ENCODE measurements at regions not wholly inside any gene's neighbourhood (a gene's known extent, or its start where the extent isn't known, plus 50 kb on each side); places are given as distances from the start of the nearest gene placed in this dataset.
"Not testable (repeated sequence)": the region's sequence is repeated elsewhere in the genome, so short reads cannot be mapped to it uniquely, and the experiment has no call there.

GRCh38 chr16:25566183-25566582 lies 125.6 kb upstream of the HS3ST4 start:
- Histone ChIP-seq H3K4me2 (ENCODE audit: low read length) (no peak overlapping the region), H2AFZ (ENCODE audit: low read depth, low read length) (no peak overlapping the region), H3K4me1 (ENCODE audit: insufficient read depth, low read length) (no peaks in the 10 kb centered on the region), H3K36me3 (ENCODE audit: insufficient read depth, low read length) (no peaks in the 10 kb centered on the region), H3K27ac (ENCODE audit: low read depth, low read length) (no peak overlapping the region), H4K20me1 (ENCODE audit: insufficient read depth, low read length) (no peaks in the 10 kb centered on the region), H3K9me3 (ENCODE audit: insufficient read depth, low read depth, low read length) (peaks cover 3% of the 10 kb centered on the region), H3K79me2 (ENCODE audit: insufficient read depth, low read length) (no peaks in the 10 kb centered on the region), H3K4me3 (ENCODE audit: insufficient read depth, low read depth, low read length) (no peak overlapping the region), H3K27me3 (ENCODE audit: insufficient read depth, low read length) (no peaks in the 10 kb centered on the region), H3K9ac (ENCODE audit: low read length) (no peak overlapping the region)
- no peak for FAIRE-seq
- DNase-seq (ENCODE audit: low read depth) = no peak
- H3K36me3 Mint-ChIP-seq (ENCODE audit: low read depth, unreplicated experiment) = no peaks in the 10 kb centered on the region
- TF ChIP-seq EZH2 (IDR thresholded peaks at IDR 0.05; ENCODE audit: insufficient read depth, low read length) = no peak
- TF ChIP-seq CTCF (IDR thresholded peaks at IDR 0.05; ENCODE audit: insufficient read depth, low read depth, low read length) = no peak
- H3K4me1 Mint-ChIP-seq (ENCODE audit: low read depth, unreplicated experiment) = no peaks in the 10 kb centered on the region
- H3K9me3 Mint-ChIP-seq (ENCODE audit: unreplicated experiment) = peaks cover 9% of the 10 kb centered on the region
- no peaks in the 10 kb centered on the region for H3K27me3 Mint-ChIP-seq (ENCODE audit: low read depth, unreplicated experiment)
- no peak overlapping the region for H3K27ac Mint-ChIP-seq (ENCODE audit: unreplicated experiment)
- H3K4me3 Mint-ChIP-seq (ENCODE audit: unreplicated experiment) = no peak overlapping the region

- Mint-ChIP-seq H3K4me3 (ENCODE audit: unreplicated experiment) (no peak overlapping the region), H3K27ac (ENCODE audit: unreplicated experiment) (no peak overlapping the region), H3K27me3 (ENCODE audit: low read depth, unreplicated experiment) (no peaks in the 10 kb centered on the region), H3K9me3 (ENCODE audit: unreplicated experiment) (peaks cover 10% of the 10 kb centered on the region), H3K4me1 (ENCODE audit: low read depth, unreplicated experiment) (no peaks in the 10 kb centered on the region), H3K36me3 (ENCODE audit: low read depth, unreplicated experiment) (no peaks in the 10 kb centered on the region)
- no peak overlapping the region for H3K27ac ChIP-seq (ENCODE audit: low read depth, low read length)
- DNase-seq (ENCODE audit: low read depth) = no peak
- no peak overlapping the region for H2AFZ ChIP-seq (ENCODE audit: low read depth, low read length)
- H3K9ac ChIP-seq (ENCODE audit: low read length) = no peak overlapping the region
- no peak overlapping the region for H3K4me3 ChIP-seq (ENCODE audit: insufficient read depth, low read depth, low read length)
- no peak for TF ChIP-seq CTCF (IDR thresholded peaks at IDR 0.05; ENCODE audit: insufficient read depth, low read depth, low read length)
- no peak overlapping the region for H3K4me2 ChIP-seq (ENCODE audit: low read length)
- no peaks in the 10 kb centered on the region for H4K20me1 ChIP-seq (ENCODE audit: insufficient read depth, low read length)
- H3K36me3 ChIP-seq (ENCODE audit: insufficient read depth, low read length) = no peaks in the 10 kb centered on the region
- no peaks in the 10 kb centered on the region for H3K9me3 ChIP-seq (ENCODE audit: insufficient read depth, low read depth, low read length)
- no peaks in the 10 kb centered on the region for H3K27me3 ChIP-seq (ENCODE audit: insufficient read depth, low read length)
- H3K79me2 ChIP-seq (ENCODE audit: insufficient read depth, low read length) = no peaks in the 10 kb centered on the region
- no peak for FAIRE-seq
- no peaks in the 10 kb centered on the region for H3K4me1 ChIP-seq (ENCODE audit: insufficient read depth, low read length)
Measured at GRCh38 chr16:25563700-25564099, 128.1 kb upstream of the HS3ST4 start.

- H3K27ac Mint-ChIP-seq (ENCODE audit: unreplicated experiment); H3K27me3 Mint-ChIP-seq (ENCODE audit: low read depth, unreplicated experiment); DNase-seq (ENCODE audit: low read depth); H3K36me3 Mint-ChIP-seq (ENCODE audit: low read depth, unreplicated experiment); H3K79me2 ChIP-seq (ENCODE audit: insufficient read depth, low read length); H3K4me1 Mint-ChIP-seq (ENCODE audit: low read depth, unreplicated experiment); H3K4me2 ChIP-seq (ENCODE audit: low read length); FAIRE-seq; H3K9me3 ChIP-seq (ENCODE audit: insufficient read depth, low read depth, low read length); H3K36me3 ChIP-seq (ENCODE audit: insufficient read depth, low read length); H3K4me3 ChIP-seq (ENCODE audit: insufficient read depth, low read depth, low read length); H3K27ac ChIP-seq (ENCODE audit: low read depth, low read length); H4K20me1 ChIP-seq (ENCODE audit: insufficient read depth, low read length); H3K4me1 ChIP-seq (ENCODE audit: insufficient read depth, low read length); H3K9ac ChIP-seq (ENCODE audit: low read length); H3K4me3 Mint-ChIP-seq (ENCODE audit: unreplicated experiment); H2AFZ ChIP-seq (ENCODE audit: low read depth, low read length); H3K27me3 ChIP-seq (ENCODE audit: insufficient read depth, low read length): not testable (repeated sequence)
- H3K9me3 Mint-ChIP-seq (ENCODE audit: unreplicated experiment) = peaks cover 11% of the 10 kb centered on the region
Measured at GRCh38 chr16:25561723-25562122, 130.0 kb upstream of the HS3ST4 start.

- H4K20me1 ChIP-seq (ENCODE audit: insufficient read depth, low read length); H3K9ac ChIP-seq (ENCODE audit: low read length); H3K27me3 Mint-ChIP-seq (ENCODE audit: low read depth, unreplicated experiment); H3K4me2 ChIP-seq (ENCODE audit: low read length); H3K4me1 ChIP-seq (ENCODE audit: insufficient read depth, low read length); H3K27ac ChIP-seq (ENCODE audit: low read depth, low read length); H3K4me3 ChIP-seq (ENCODE audit: insufficient read depth, low read depth, low read length); H3K27me3 ChIP-seq (ENCODE audit: insufficient read depth, low read length); H3K27ac Mint-ChIP-seq (ENCODE audit: unreplicated experiment); H3K79me2 ChIP-seq (ENCODE audit: insufficient read depth, low read length); DNase-seq (ENCODE audit: low read depth); H3K36me3 ChIP-seq (ENCODE audit: insufficient read depth, low read length); FAIRE-seq; H3K36me3 Mint-ChIP-seq (ENCODE audit: low read depth, unreplicated experiment); H3K4me3 Mint-ChIP-seq (ENCODE audit: unreplicated experiment); H3K9me3 ChIP-seq (ENCODE audit: insufficient read depth, low read depth, low read length); H2AFZ ChIP-seq (ENCODE audit: low read depth, low read length); H3K4me1 Mint-ChIP-seq (ENCODE audit: low read depth, unreplicated experiment): not testable (repeated sequence)
- H3K9me3 Mint-ChIP-seq (ENCODE audit: unreplicated experiment) = peaks cover 17% of the 10 kb centered on the region
Measured at GRCh38 chr16:25556968-25557312, 134.8 kb upstream of the HS3ST4 start.

GRCh38 chr16:25556289-25556967 lies 135.3 kb upstream of the HS3ST4 start:
- H3K4me1 ChIP-seq (ENCODE audit: insufficient read depth, low read length); H3K27me3 ChIP-seq (ENCODE audit: insufficient read depth, low read length); H3K4me1 Mint-ChIP-seq (ENCODE audit: low read depth, unreplicated experiment); H3K4me3 ChIP-seq (ENCODE audit: insufficient read depth, low read depth, low read length); H3K27ac ChIP-seq (ENCODE audit: low read depth, low read length); H2AFZ ChIP-seq (ENCODE audit: low read depth, low read length); H4K20me1 ChIP-seq (ENCODE audit: insufficient read depth, low read length); H3K9me3 ChIP-seq (ENCODE audit: insufficient read depth, low read depth, low read length); FAIRE-seq; H3K4me3 Mint-ChIP-seq (ENCODE audit: unreplicated experiment); DNase-seq (ENCODE audit: low read depth); H3K36me3 ChIP-seq (ENCODE audit: insufficient read depth, low read length); H3K27me3 Mint-ChIP-seq (ENCODE audit: low read depth, unreplicated experiment); H3K4me2 ChIP-seq (ENCODE audit: low read length); H3K27ac Mint-ChIP-seq (ENCODE audit: unreplicated experiment); H3K79me2 ChIP-seq (ENCODE audit: insufficient read depth, low read length); H3K9ac ChIP-seq (ENCODE audit: low read length); H3K36me3 Mint-ChIP-seq (ENCODE audit: low read depth, unreplicated experiment): not testable (repeated sequence)
- H3K9me3 Mint-ChIP-seq (ENCODE audit: unreplicated experiment) = peaks cover 15% of the 10 kb centered on the region

All from astrocyte (in vitro differentiated cells and primary cell).